Astrocyte of the cerebellum (primary cell): ENCODE measurements at regions not wholly inside any gene's neighbourhood (a gene's known extent, or its start where the extent isn't known, plus 50 kb on each side); places are given as distances from the start of the nearest gene placed in this dataset.

Source experiments
- DNase-seq: peaks from one replicate; pipeline ENCODE4 v3.0.0-alpha.2; 2011; ENCODE audit warnings: low read depth
- H3K4me3 ChIP-seq: 2 replicates; pipeline ENCODE4 v1.5.1; 2011; ENCODE audit warnings: mild to moderate bottlenecking, low read depth, low read length, moderate library complexity
- in situ Hi-C: cut with HindIII; loops from 2 replicates; pipeline ENCODE4 v1.10.0; 2017; ENCODE audit warnings: low sequenced_read_pairs
- TF ChIP-seq, protein P1 (sequence below): IDR thresholded peaks from 2 replicates; pipeline ENCODE4 v1.5.1; 2012; ENCODE audit warnings: low read length, low read depth, moderate library complexity, mild to moderate bottlenecking; ENCODE audit errors: missing control alignments

DNA sequence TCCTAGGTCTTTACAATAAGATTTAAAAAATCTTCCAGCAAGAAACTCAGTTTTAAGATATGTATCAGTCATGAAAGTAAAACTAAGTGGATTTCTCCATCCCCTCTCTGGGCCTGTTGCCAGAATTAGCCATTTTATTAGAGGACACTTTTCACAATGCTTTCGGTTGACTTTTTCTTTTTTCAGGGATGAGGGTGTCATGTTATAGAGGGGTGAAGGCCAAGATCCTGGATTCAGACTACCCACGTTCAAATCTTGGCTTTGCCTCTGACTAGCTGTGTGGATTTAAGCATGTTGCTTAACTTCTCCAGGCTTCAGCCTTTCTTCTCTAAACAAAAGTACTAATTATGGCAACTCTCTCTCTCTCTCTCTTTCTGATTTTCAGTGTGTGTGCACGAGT lies 111.7 kb upstream of the COX10 start:
- TF ChIP-seq, protein P1, sequence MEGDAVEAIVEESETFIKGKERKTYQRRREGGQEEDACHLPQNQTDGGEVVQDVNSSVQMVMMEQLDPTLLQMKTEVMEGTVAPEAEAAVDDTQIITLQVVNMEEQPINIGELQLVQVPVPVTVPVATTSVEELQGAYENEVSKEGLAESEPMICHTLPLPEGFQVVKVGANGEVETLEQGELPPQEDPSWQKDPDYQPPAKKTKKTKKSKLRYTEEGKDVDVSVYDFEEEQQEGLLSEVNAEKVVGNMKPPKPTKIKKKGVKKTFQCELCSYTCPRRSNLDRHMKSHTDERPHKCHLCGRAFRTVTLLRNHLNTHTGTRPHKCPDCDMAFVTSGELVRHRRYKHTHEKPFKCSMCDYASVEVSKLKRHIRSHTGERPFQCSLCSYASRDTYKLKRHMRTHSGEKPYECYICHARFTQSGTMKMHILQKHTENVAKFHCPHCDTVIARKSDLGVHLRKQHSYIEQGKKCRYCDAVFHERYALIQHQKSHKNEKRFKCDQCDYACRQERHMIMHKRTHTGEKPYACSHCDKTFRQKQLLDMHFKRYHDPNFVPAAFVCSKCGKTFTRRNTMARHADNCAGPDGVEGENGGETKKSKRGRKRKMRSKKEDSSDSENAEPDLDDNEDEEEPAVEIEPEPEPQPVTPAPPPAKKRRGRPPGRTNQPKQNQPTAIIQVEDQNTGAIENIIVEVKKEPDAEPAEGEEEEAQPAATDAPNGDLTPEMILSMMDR: no peak
- no peak overlapping the region for H3K4me3 ChIP-seq
- in situ Hi-C loops: no loop called here
- DNase-seq: no peak

DNA sequence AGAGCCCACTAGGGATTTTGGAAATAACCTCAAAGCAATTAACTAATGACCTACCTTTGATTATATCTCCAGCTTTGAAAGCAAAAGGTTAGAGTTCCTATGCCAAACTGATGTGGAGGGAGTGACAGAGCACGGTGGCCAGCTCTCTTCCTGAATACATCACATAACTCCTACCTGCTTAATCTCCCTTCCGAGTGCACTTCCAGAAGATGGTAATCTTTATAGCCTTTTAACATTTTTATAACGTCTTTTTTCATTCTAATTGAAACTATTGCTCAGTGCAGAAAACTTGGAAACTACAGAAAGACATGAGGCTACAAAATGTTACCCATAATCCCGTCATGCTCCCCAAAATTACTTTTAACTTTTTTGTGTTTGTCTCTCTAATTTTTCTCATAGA lies 110.5 kb upstream of the COX10 start:
- in situ Hi-C loops: no loop called here
- TF ChIP-seq, protein P1: no peak

DNA sequence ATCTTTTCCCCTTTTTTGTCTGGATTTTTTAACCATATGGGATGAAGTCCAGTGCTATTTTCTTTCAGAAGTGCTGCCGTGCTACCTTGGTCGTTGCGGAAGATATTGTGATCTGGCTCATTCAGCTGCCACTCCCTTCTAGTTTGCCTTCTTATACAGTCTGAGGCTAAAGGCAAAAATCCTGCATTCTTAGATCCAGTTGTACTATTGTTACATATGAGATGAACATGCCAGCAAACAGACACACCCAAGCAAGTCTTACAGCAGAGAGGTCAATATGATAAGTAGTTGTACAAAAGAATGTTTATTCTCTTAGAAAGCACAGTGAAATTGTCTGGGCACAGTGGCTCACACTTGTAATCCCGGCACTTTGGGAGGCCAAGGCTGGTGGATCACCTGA lies 108.0 kb upstream of the COX10 start:
- in situ Hi-C loops: no loop called here
- no peak for DNase-seq
- no peak overlapping the region for H3K4me3 ChIP-seq
- TF ChIP-seq, protein P1: no peak

More for the DNA sequence above, 110.5 kb upstream of the COX10 start:
- DNase-seq: no peak
- H3K4me3 ChIP-seq: no peak overlapping the region

DNA sequence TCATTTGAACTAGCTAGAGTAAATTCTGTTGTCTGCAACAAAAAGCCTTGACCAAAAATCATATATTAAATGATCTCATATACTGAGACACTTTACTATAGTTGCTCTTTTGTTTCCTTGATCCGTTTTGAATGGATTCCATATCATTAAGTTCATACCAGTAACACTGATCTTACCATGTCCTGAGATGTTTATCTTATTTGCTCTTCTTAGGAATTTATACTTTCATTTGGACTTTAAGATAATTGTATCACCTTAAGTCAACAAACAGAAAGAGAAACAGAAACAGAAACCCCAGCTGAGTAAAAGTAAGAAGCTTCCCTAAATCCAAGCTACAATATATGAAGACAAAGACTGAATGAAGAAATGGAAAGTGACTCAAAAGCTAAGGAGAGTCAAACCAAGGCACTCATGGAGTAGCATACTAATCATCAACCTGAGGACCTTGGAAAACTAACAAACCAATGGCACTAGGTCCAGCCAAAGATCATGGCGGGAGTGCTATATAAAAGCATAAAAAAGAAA lies 106.5 kb upstream of the COX10 start:
- TF ChIP-seq, protein P1: no peak
- in situ Hi-C loops: no loop called here
- no peak for DNase-seq
- H3K4me3 ChIP-seq: no peak overlapping the region

DNA sequence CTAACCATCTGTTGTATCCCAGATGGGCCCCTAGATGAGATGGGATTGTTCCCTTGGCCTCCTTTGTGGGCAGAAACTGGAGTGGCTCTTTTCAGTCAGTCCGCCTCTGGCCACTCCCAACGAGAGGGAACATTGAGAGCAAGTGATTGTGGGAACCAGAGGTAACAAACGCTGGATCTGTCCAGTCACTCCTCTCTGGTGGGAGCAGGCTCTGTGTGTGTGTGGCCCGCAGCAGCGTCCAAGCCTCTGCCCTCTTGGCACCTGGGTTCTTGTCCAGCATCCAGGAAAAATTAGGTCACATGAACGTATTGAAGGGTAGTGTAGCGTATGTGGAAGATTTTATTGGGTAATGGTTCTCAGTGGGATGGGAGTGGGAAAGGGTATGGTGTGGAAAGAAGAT lies 101.9 kb upstream of the COX10 start:
- no peak for DNase-seq
- H3K4me3 ChIP-seq: no peak overlapping the region
- in situ Hi-C loops: loop anchor here (5.0 kb wide), 1 partner anchor 35 kb away; no protein-coding TSS in a partner anchor
- TF ChIP-seq, protein P1: no peak

DNA sequence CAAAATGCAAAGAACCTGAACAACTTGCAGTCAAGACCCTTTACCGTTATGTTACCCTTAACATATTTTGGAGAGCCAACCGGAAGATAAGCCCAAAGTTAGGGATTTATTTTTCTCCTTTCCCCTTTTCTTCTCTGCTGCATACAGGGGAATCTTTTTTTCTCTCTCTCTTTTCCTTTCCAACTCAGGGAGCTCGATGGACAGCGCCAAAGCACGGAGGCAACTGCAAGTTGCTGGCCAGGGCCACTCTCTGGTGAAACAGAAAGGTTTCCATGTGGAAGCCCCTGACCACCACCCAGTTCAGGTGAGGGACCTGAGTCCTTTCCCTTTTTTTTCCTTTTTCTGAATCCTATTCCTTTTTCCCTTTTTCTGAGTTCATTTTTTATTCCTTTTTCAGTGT lies 98.8 kb upstream of the COX10 start:
- TF ChIP-seq, protein P1: no peak
- in situ Hi-C loops: no loop called here
- no peak for DNase-seq
- no peak overlapping the region for H3K4me3 ChIP-seq

DNA sequence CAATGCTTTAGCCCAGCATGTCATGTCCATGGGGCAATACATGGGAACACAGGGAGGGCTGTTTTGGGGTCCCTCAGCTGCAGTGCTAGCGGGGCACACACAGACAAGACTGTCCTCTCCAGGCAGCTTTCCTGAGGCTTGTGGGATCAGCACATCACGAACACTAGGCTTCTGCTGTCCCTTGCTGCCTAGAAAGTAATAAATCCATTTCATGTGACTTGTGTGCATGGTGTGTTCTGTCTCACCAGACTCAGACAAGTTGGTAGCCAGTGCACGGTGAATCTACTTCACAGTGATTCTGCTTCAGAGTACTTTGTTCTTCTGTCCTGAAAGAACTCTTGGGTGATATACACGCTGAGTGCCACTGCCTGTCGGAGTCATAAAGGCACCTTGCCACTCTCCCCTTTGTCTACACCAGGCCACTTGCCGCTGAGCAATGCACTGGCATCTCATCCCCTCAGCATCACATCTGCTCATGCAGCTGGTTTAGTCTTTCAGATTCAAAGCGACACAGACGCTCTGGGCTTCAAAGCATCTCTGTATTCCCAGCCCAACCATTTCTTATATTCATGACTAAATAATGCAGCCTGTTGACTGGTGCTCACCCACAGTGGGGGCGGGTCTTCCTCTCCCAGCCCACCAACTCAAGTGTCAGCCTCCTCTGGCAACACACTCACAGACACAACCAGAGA lies 95.2 kb upstream of the COX10 start:
- no peak overlapping the region for H3K4me3 ChIP-seq
- no peak for DNase-seq
- TF ChIP-seq, protein P1: no peak
- in situ Hi-C loops: no loop called here
